Endothelial cell of umbilical vein (primary cell): ENCODE measurements at regions not wholly inside any gene's neighbourhood (a gene's known extent, or its start where the extent isn't known, plus 50 kb on each side); places are given as distances from the start of the nearest gene placed in this dataset.

Experiments used
- CTCF ChIP-seq, 2 donors: IDR thresholded peaks; 1 replicate in 1 of 2; 2 replicates in 1 of 2; pipeline ENCODE4 v1.5.1; 2011; ENCODE audit warnings: low read length in 2 of 2, mild to moderate bottlenecking in 2 of 2, moderate library complexity in 2 of 2, control low read depth in 1 of 2, inconsistent platforms in 1 of 2, low read depth in 1 of 2; ENCODE audit not compliant: insufficient read depth in 1 of 2; ENCODE audit errors: extremely low read depth in 1 of 2
- EZH2 ChIP-seq: IDR thresholded peaks from 2 replicates; pipeline ENCODE4 v1.6.1; 2012; ENCODE audit warnings: borderline replicate concordance, low read depth, mild to moderate bottlenecking, moderate library complexity, low read length, inconsistent platforms; ENCODE audit not compliant: severe bottlenecking
- FOS ChIP-seq: IDR thresholded peaks from 2 replicates; pipeline ENCODE4 v1.6.1; 2011; ENCODE audit warnings: mild to moderate bottlenecking, low read length, moderate library complexity, borderline replicate concordance; ENCODE audit not compliant: insufficient read depth
- GATA2 ChIP-seq: IDR thresholded peaks from 2 replicates; pipeline ENCODE4 v1.7.0; 2011; ENCODE audit warnings: low read depth, mild to moderate bottlenecking, moderate library complexity, mixed read lengths, low read length; ENCODE audit not compliant: insufficient read length, insufficient read depth
- MAX ChIP-seq: IDR thresholded peaks from 2 replicates; pipeline ENCODE4 v1.6.1; 2011; ENCODE audit not compliant: insufficient read depth, insufficient read length
- MYC ChIP-seq: IDR thresholded peaks from one replicate; pipeline ENCODE4 v1.6.1; 2011; ENCODE audit warnings: mild to moderate bottlenecking, low read depth, low read length
- POLR2A ChIP-seq: IDR thresholded peaks from 2 replicates; pipeline ENCODE4 v1.6.1; 2012; ENCODE audit warnings: low read depth, mild to moderate bottlenecking, control low read depth, low read length
- POLR2AphosphoS5 ChIP-seq: IDR thresholded peaks from 2 replicates; pipeline ENCODE4 v1.6.1; 2012; ENCODE audit warnings: low read depth, mild to moderate bottlenecking, control low read depth, low read length, moderate library complexity; ENCODE audit not compliant: insufficient read depth

DNA sequence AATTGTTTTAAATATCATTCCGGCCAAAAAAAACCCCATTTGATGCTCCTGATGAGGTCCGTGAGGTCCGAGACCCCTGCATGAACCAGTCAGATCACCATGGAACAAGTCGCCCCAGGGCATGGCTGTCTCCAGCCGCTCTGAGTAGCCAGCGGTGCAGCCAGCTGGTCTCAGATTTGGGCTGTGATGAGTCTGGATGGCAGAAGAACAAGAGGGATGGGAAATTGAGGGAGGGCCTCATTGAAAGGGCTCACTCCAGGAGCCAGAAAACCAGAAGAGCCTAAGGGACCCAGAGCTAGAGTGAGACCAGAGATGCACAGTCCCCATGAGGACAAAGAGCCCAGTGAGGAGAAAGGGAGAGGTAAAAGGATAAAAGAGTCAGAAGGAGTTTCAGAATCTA, 174.0 kb downstream of the TOMM20 start:
- TF ChIP-seq CTCF (IDR thresholded peaks at IDR 0.05; ENCODE audit: extremely low read depth in 1 of 2, insufficient read depth in 1 of 2, low read depth in 1 of 2, low read length in 2 of 2) (no peak), EZH2 (no peak), POLR2A (no peak), MAX (no peak), POLR2AphosphoS5 (no peak), FOS (no peak), GATA2 (no peak), MYC (no peak)
